HCT116 (cell line): ENCODE measurements at regions not wholly inside any gene's neighbourhood (a gene's known extent, or its start where the extent isn't known, plus 50 kb on each side); places are given as distances from the start of the nearest gene placed in this dataset.

Source experiments
- ATAC-seq: fragments of 200-7000 bp; cut with Tn5 transposase; 2 replicates; pipeline ENCODE4 v1.9.1; 2020; ENCODE audit warnings: mild to moderate bottlenecking, moderate library complexity
- BruUV-seq: library from RNA; stranded (reverse); fragments of 400-500 nt; replicated peaks from 2 replicates; lab custom pipeline; 2021; lab: Mats Ljungman, UMichigan
- CTCF ChIA-PET: fragments of 300-600 bp; sonication (Branson Sonifier 250); formaldehyde crosslinking; loops from one replicate; lab custom pipeline; 2021; ENCODE audit warnings: antibody characterized with exemption; lab: Charles Lee
- POLR2A ChIA-PET: fragments of 300-600, 350-600 bp; sonication (Branson Sonifier 250); formaldehyde crosslinking; loops from one replicate; lab custom pipeline; 2021; ENCODE audit warnings: antibody characterized with exemption; lab: Charles Lee
- RAD21 ChIA-PET, 2 experiments: fragments of 300-600 bp; sonication (Branson Sonifier 250); formaldehyde crosslinking; loops; one replicate each; lab custom pipeline; 2023; ENCODE audit warnings: low total read pairs in 2 of 2; ENCODE audit not compliant: uncharacterized antibody in 2 of 2, unreplicated experiment in 2 of 2, low non-redundant PET in 1 of 2; lab: Charles Lee
- DNase-seq: peaks from one replicate; pipeline ENCODE4 v3.0.0-alpha.2; 2010; ENCODE audit warnings: low read depth, low spot score
- H2AFZ ChIP-seq: fragments of 200-600 bp; shearing (Covaris generic), sonication (generic); 2 replicates; pipeline ENCODE4 v1.6.1; 2017; ENCODE audit warnings: low read depth, mixed run types, mixed read lengths, antibody characterized with exemption, low read length; ENCODE audit not compliant: poor library complexity, severe bottlenecking
- H3K27ac ChIP-seq: 2 replicates; pipeline ENCODE4 v1.5.1; 2012; ENCODE audit warnings: low read depth, low read length
- H3K27me3 ChIP-seq: fragments of 200-600 bp; sonication (generic); 2 replicates; pipeline ENCODE4 v1.6.1; 2016; ENCODE audit warnings: mixed run types, low read length, mixed read lengths; ENCODE audit not compliant: insufficient read depth
- H3K36me3 ChIP-seq, 2 experiments: fragments of 200-500 bp in 1 of 2; fragments of 200-600 bp in 1 of 2; sonication (Bioruptor generic) in 1 of 2; sonication (generic) in 1 of 2; 2 replicates each; pipeline versions ENCODE4 v1.5.1 to v1.6.1; 2014 to 2016; ENCODE audit warnings: low read length in 2 of 2, inconsistent platforms in 1 of 2, mixed read lengths in 1 of 2, mixed run types in 1 of 2; ENCODE audit not compliant: insufficient read depth in 2 of 2, control insufficient read depth in 1 of 2
- H3K4me1 ChIP-seq, 2 experiments: fragments of 200-600 bp in 1 of 2; sonication (generic) in 1 of 2; 2 replicates each; pipeline versions ENCODE4 v1.5.1 to v1.6.1; 2012 to 2017; ENCODE audit warnings: low read length in 2 of 2, inconsistent platforms in 1 of 2, mild to moderate bottlenecking in 1 of 2, mixed read lengths in 1 of 2, mixed run types in 1 of 2, moderate library complexity in 1 of 2; ENCODE audit not compliant: insufficient read depth in 2 of 2, control insufficient read depth in 1 of 2
- H3K4me2 ChIP-seq: fragments of 200-600 bp; sonication (generic); 2 replicates; pipeline ENCODE4 v1.6.1; 2017; ENCODE audit warnings: mixed run types, low read length, mixed read lengths
- H3K4me3 ChIP-seq, 2 experiments: fragments of 200-600 bp in 1 of 2; sonication (generic) in 1 of 2; replicated peaks in 1 of 2; 2 replicates each; pipeline ENCODE4 v1.5.1; 2011 to 2016; ENCODE audit warnings: low read length in 2 of 2, control low read depth in 1 of 2, low read depth in 1 of 2, mild to moderate bottlenecking in 1 of 2, mixed read lengths in 1 of 2, mixed run types in 1 of 2
- H3K79me2 ChIP-seq: fragments of 200-600 bp; sonication (generic); 2 replicates; pipeline ENCODE4 v1.6.1; 2017; ENCODE audit warnings: mild to moderate bottlenecking, mixed run types, low read length, moderate library complexity, mixed read lengths; ENCODE audit not compliant: insufficient read depth
- H3K9ac ChIP-seq: fragments of 200-600 bp; sonication (generic); 2 replicates; pipeline ENCODE4 v1.6.1; 2016; ENCODE audit warnings: low read length, mixed read lengths
- H3K9me2 ChIP-seq: fragments of 200-600 bp; sonication (generic), shearing (Covaris generic); 2 replicates; pipeline ENCODE4 v1.6.1; 2017; ENCODE audit warnings: mixed run types, mild to moderate bottlenecking, moderate library complexity; ENCODE audit not compliant: insufficient read depth
- H3K9me3 ChIP-seq, 2 experiments: fragments of 200-500 bp in 1 of 2; fragments of 200-600 bp in 1 of 2; sonication (Bioruptor generic) in 1 of 2; sonication (generic) in 1 of 2; 2 replicates each; pipeline ENCODE4 v1.6.1; 2014 to 2017; ENCODE audit warnings: low read length in 2 of 2, mixed read lengths in 2 of 2, inconsistent platforms in 1 of 2, low read depth in 1 of 2, mild to moderate bottlenecking in 1 of 2, mixed run types in 1 of 2, moderate library complexity in 1 of 2; ENCODE audit not compliant: control insufficient read depth in 1 of 2, insufficient read depth in 1 of 2
- H4K20me1 ChIP-seq: fragments of 200-600 bp; sonication (generic), shearing (Covaris generic); 2 replicates; pipeline ENCODE4 v1.6.1; 2017; ENCODE audit warnings: mixed run types, mild to moderate bottlenecking, moderate library complexity; ENCODE audit not compliant: insufficient read depth
- ELF1 ChIP-seq: IDR thresholded peaks from 2 replicates; pipeline ENCODE4 v1.6.1; 2012; ENCODE audit warnings: low read depth, borderline replicate concordance
- FOSL1 ChIP-seq: IDR thresholded peaks from 2 replicates; pipeline ENCODE4 v1.6.1; 2012; ENCODE audit warnings: low read depth
- JUND ChIP-seq: IDR thresholded peaks from 2 replicates; pipeline ENCODE4 v1.6.1; 2012
- MAX ChIP-seq: IDR thresholded peaks from 2 replicates; pipeline ENCODE4 v1.6.1; 2012
- SIN3A ChIP-seq: IDR thresholded peaks from 2 replicates; pipeline ENCODE4 v1.6.1; 2012; ENCODE audit warnings: low read depth
- ZBTB33 ChIP-seq: IDR thresholded peaks from 2 replicates; pipeline ENCODE4 v1.6.1; 2011; ENCODE audit warnings: mild to moderate bottlenecking, low read length, moderate library complexity; ENCODE audit not compliant: insufficient replicate concordance; ENCODE audit errors: extremely low read depth
- intact Hi-C: fragments of 100-400 bp; cut with micrococcal nuclease; formaldehyde crosslinking; loops from 2 replicates; pipeline ENCODE4 v1.10.0; 2022
- TF ChIP-seq, protein P1 (sequence below): IDR thresholded peaks from 2 replicates; pipeline ENCODE4 v1.6.1; 2012; ENCODE audit warnings: low read depth
- TF ChIP-seq, protein P2 (sequence below): IDR thresholded peaks from 2 replicates; pipeline ENCODE4 v1.6.1; 2012

- ChIA-PET RAD21 (no interaction called here), CTCF (no interaction called here), POLR2A (no interaction called here)
- Histone ChIP-seq H3K27ac (no peak overlapping the region), H3K9me2 (no peaks in the 10 kb centered on the region), H3K9me3 (no peaks in the 10 kb centered on the region), H3K27me3 (peaks cover 7% of the 10 kb centered on the region; the same call in 1 of the 2 replicates), H3K36me3 (no peaks in the 10 kb centered on the region), H3K4me1 (no peaks in the 10 kb centered on the region), H3K4me3 (no peak overlapping the region), H2AFZ (no peak overlapping the region), H3K9ac (no peak overlapping the region), H4K20me1 (no peaks in the 10 kb centered on the region), H3K4me2 (no peak overlapping the region), H3K79me2 (no peaks in the 10 kb centered on the region)
- intact Hi-C loops: no loop called here
- DNase-seq (no peak), ATAC-seq (no peak)
- BruUV-seq: no TSS peak
- no peak for TF ChIP-seq FOSL1
- TF ChIP-seq, protein P1, sequence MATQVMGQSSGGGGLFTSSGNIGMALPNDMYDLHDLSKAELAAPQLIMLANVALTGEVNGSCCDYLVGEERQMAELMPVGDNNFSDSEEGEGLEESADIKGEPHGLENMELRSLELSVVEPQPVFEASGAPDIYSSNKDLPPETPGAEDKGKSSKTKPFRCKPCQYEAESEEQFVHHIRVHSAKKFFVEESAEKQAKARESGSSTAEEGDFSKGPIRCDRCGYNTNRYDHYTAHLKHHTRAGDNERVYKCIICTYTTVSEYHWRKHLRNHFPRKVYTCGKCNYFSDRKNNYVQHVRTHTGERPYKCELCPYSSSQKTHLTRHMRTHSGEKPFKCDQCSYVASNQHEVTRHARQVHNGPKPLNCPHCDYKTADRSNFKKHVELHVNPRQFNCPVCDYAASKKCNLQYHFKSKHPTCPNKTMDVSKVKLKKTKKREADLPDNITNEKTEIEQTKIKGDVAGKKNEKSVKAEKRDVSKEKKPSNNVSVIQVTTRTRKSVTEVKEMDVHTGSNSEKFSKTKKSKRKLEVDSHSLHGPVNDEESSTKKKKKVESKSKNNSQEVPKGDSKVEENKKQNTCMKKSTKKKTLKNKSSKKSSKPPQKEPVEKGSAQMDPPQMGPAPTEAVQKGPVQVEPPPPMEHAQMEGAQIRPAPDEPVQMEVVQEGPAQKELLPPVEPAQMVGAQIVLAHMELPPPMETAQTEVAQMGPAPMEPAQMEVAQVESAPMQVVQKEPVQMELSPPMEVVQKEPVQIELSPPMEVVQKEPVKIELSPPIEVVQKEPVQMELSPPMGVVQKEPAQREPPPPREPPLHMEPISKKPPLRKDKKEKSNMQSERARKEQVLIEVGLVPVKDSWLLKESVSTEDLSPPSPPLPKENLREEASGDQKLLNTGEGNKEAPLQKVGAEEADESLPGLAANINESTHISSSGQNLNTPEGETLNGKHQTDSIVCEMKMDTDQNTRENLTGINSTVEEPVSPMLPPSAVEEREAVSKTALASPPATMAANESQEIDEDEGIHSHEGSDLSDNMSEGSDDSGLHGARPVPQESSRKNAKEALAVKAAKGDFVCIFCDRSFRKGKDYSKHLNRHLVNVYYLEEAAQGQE: no peak
These were observed 300.7 kb downstream of the SIPA1L2 start for GRCh38 chr1:232329103-232329813.

- H2AFZ ChIP-seq: no peak overlapping the region
- intact Hi-C loops: no loop called here
- no peaks in the 10 kb centered on the region for H3K36me3 ChIP-seq
- no peaks in the 10 kb centered on the region for H3K79me2 ChIP-seq
- no peak for DNase-seq
- ATAC-seq: no peak
- ChIA-PET RAD21 (no interaction called here), POLR2A (no interaction called here), CTCF (no interaction called here)
- no TSS peak for BruUV-seq
- no peaks in the 10 kb centered on the region for H3K9me3 ChIP-seq
- H4K20me1 ChIP-seq: no peaks in the 10 kb centered on the region
- no peaks in the 10 kb centered on the region for H3K9me2 ChIP-seq
- H3K27me3 ChIP-seq: 0 out of 2 replicates have a peak, but pooled peaks cover under 1% of the 10 kb centered on the region
- no peak overlapping the region for H3K27ac ChIP-seq
- TF ChIP-seq MAX: no peak
- no peak for TF ChIP-seq JUND
- TF ChIP-seq ELF1: no peak
- TF ChIP-seq ZBTB33: no peak
- TF ChIP-seq SIN3A: no peak
- TF ChIP-seq, protein P2, sequence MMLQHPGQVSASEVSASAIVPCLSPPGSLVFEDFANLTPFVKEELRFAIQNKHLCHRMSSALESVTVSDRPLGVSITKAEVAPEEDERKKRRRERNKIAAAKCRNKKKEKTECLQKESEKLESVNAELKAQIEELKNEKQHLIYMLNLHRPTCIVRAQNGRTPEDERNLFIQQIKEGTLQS: no peak
- no peak overlapping the region for H3K4me3 ChIP-seq
- H3K9ac ChIP-seq: no peak overlapping the region
- H3K4me2 ChIP-seq: no peak overlapping the region
- no peaks in the 10 kb centered on the region for H3K4me1 ChIP-seq
These were observed 301.3 kb downstream of the SIPA1L2 start for GRCh38 chr1:232328486-232329102.
